Suprapubic skin (tissue), 4 donors: ENCODE measurements at regions not wholly inside any gene's neighbourhood (a gene's known extent, or its start where the extent isn't known, plus 50 kb on each side); places are given as distances from the start of the nearest gene placed in this dataset.

Experiments used
- DNase-seq, 2 donors: peaks; one replicate each; pipeline ENCODE4 v3.0.0-alpha.2; 2019; ENCODE audit warnings: low spot score in 2 of 2
- H3K27ac ChIP-seq: fragments of 200-600 bp; sonication (generic); one replicate; pipeline ENCODE4 v1.5.1; 2019
- H3K27me3 ChIP-seq: fragments of 200-600 bp; sonication (generic); one replicate; pipeline ENCODE4 v1.5.1; 2019
- H3K36me3 ChIP-seq: fragments of 200-600 bp; sonication (generic); one replicate; pipeline ENCODE4 v1.5.1; 2019
- H3K4me1 ChIP-seq: fragments of 200-600 bp; sonication (generic); one replicate; pipeline ENCODE4 v1.5.1; 2019
- H3K4me3 ChIP-seq: fragments of 200-600 bp; sonication (generic); one replicate; pipeline ENCODE4 v1.5.1; 2019; ENCODE audit warnings: mild to moderate bottlenecking
- H3K9me3 ChIP-seq: fragments of 200-600 bp; sonication (generic); one replicate; pipeline ENCODE4 v1.5.1; 2019
- CTCF ChIP-seq, 2 donors: fragments of 200-600 bp in 1 of 2; fragments of 450-650 bp in 1 of 2; sonication (generic) in 1 of 2; IDR thresholded peaks; one replicate each; pipeline ENCODE4 v1.5.1; 2016 to 2019; ENCODE audit warnings: antibody characterized with exemption in 2 of 2, mild to moderate bottlenecking in 1 of 2, moderate library complexity in 1 of 2
- EP300 ChIP-seq: sonication (generic); formaldehyde crosslinking; IDR thresholded peaks from one replicate; pipeline ENCODE4 v1.6.1; 2017; ENCODE audit warnings: antibody characterized with exemption
- POLR2A ChIP-seq, 2 donors: fragments of 450-650 bp; IDR thresholded peaks; one replicate each; pipeline ENCODE4 v1.6.1; 2017; ENCODE audit warnings: antibody characterized with exemption in 2 of 2, mild to moderate bottlenecking in 2 of 2, moderate library complexity in 2 of 2
- POLR2AphosphoS5 ChIP-seq, 3 donors: sonication (generic); formaldehyde crosslinking; IDR thresholded peaks; one replicate each; pipeline ENCODE4 v1.6.1; 2017; ENCODE audit warnings: antibody characterized with exemption in 3 of 3
- WGBS: methylation state at CpG from one replicate; pipeline ENCODE4 v1.1.5; 2018; 5-methylcytosine and 5-hydroxymethylcytosine counted together

- 74% methylated on average over 3 of the region's 4 CpGs for WGBS
Observed at GRCh38 chrX:69299951-69300714, 134.9 kb upstream of the PJA1 start.

GRCh38 chrX:69299285-69299684 is 134.0 kb upstream of the PJA1 start:
- no peak for TF ChIP-seq EP300
- no peak for TF ChIP-seq POLR2AphosphoS5 (IDR thresholded peaks at IDR 0.05)
- TF ChIP-seq POLR2A (IDR thresholded peaks at IDR 0.05): no peak
- TF ChIP-seq CTCF (IDR thresholded peaks at IDR 0.05): no peak
- Histone ChIP-seq H3K27ac (no peak overlapping the region), H3K4me1 (no peaks in the 10 kb centered on the region), H3K4me3 (no peak overlapping the region), H3K9me3 (no peaks in the 10 kb centered on the region), H3K27me3 (no peaks in the 10 kb centered on the region), H3K36me3 (no peaks in the 10 kb centered on the region)
- no peak for DNase-seq
- WGBS: 74% methylated on average over 5 of the region's 6 CpGs

More at GRCh38 chrX:69299951-69300714, 134.9 kb upstream of the PJA1 start:
- no peaks in the 10 kb centered on the region for H3K36me3 ChIP-seq
- H3K4me1 ChIP-seq: no peaks in the 10 kb centered on the region
- TF ChIP-seq POLR2AphosphoS5 (IDR thresholded peaks at IDR 0.05) (no peak), CTCF (IDR thresholded peaks at IDR 0.05) (no peak), POLR2A (IDR thresholded peaks at IDR 0.05) (no peak), EP300 (no peak)
- H3K27ac ChIP-seq: no peak overlapping the region
- no peak for DNase-seq
- no peaks in the 10 kb centered on the region for H3K27me3 ChIP-seq
- no peaks in the 10 kb centered on the region for H3K9me3 ChIP-seq
- H3K4me3 ChIP-seq: no peak overlapping the region

- Histone ChIP-seq H3K36me3 (no peaks in the 10 kb centered on the region), H3K27ac (no peak overlapping the region), H3K4me1 (no peaks in the 10 kb centered on the region), H3K27me3 (no peaks in the 10 kb centered on the region), H3K9me3 (no peaks in the 10 kb centered on the region), H3K4me3 (no peak overlapping the region)
- 66% methylated on average over 5 of the region's 5 CpGs for WGBS
- no peak for DNase-seq
- TF ChIP-seq EP300 (no peak), POLR2A (IDR thresholded peaks at IDR 0.05) (no peak), CTCF (IDR thresholded peaks at IDR 0.05) (no peak), POLR2AphosphoS5 (IDR thresholded peaks at IDR 0.05) (no peak)
Observed at GRCh38 chrX:69298466-69299140, 133.3 kb upstream of the PJA1 start.

- DNase-seq: no peak
- Histone ChIP-seq H3K4me3 (no peak overlapping the region), H3K36me3 (no peaks in the 10 kb centered on the region), H3K4me1 (no peaks in the 10 kb centered on the region), H3K27ac (no peak overlapping the region), H3K9me3 (no peaks in the 10 kb centered on the region), H3K27me3 (no peaks in the 10 kb centered on the region)
- 69% methylated on average over 5 of the region's 5 CpGs for WGBS
- no peak for TF ChIP-seq EP300
- TF ChIP-seq POLR2A (IDR thresholded peaks at IDR 0.05): no peak
- TF ChIP-seq CTCF (IDR thresholded peaks at IDR 0.05): no peak
- TF ChIP-seq POLR2AphosphoS5 (IDR thresholded peaks at IDR 0.05): no peak
Observed at GRCh38 chrX:69297506-69297905, 132.3 kb upstream of the PJA1 start.
